ENCODE measurements at regions not wholly inside any gene's neighbourhood (a gene's known extent, or its start where the extent isn't known, plus 50 kb on each side); places are given as distances from the start of the nearest gene placed in this dataset.

- H2AFZ ChIP-seq (ENCODE audit: low read length) = no peak overlapping the region
- TF ChIP-seq TEAD4 (IDR thresholded peaks at IDR 0.05; ENCODE audit: low read depth, low read length) (no peak), NANOG (IDR thresholded peaks at IDR 0.05; ENCODE audit: insufficient read depth, low read depth, low read length, poor library complexity, severe bottlenecking) (no peak), TAF1 (IDR thresholded peaks at IDR 0.05; ENCODE audit: low read depth, low read length) (no peak), TAF7 (optimal IDR thresholded peaks at IDR 0.05; ENCODE audit: borderline replicate concordance, low read depth, low read length) (no peak), CBX5 (IDR thresholded peaks at IDR 0.05; ENCODE audit: low read depth, low read length) (no peak), SIX5 (IDR thresholded peaks at IDR 0.05; ENCODE audit: low read depth, low read length) (no peak), SRF (IDR thresholded peaks at IDR 0.05; ENCODE audit: low read depth, low read length) (no peak), FOSL1 (IDR thresholded peaks at IDR 0.05; ENCODE audit: insufficient read depth, low read depth, low read length) (no peak), E2F6 (IDR thresholded peaks at IDR 0.05) (no peak), EGR1 (IDR thresholded peaks at IDR 0.05; ENCODE audit: borderline replicate concordance, low read depth, low read length) (no peak), KDM5A (IDR thresholded peaks at IDR 0.05; ENCODE audit: low read length) (no peak), SP2 (IDR thresholded peaks at IDR 0.05; ENCODE audit: low read length) (no peak), CEBPB (IDR thresholded peaks at IDR 0.05; ENCODE audit: low read depth, low read length) (no peak), RXRA (IDR thresholded peaks at IDR 0.05; ENCODE audit: insufficient read depth, low read depth, low read length) (no peak)
These were observed 153.9 kb upstream of the GORAB start for GRCh38 chr1:170377896-170378634.

More at GRCh38 chr1:170377896-170378634, 153.9 kb upstream of the GORAB start:
- Histone ChIP-seq H3K4me2 (ENCODE audit: insufficient read depth in 1 of 2, low read depth in 2 of 2, low read length in 2 of 2) (no peak overlapping the region), H3K23me2 (ENCODE audit: low read depth, low read length) (no peaks in the 10 kb centered on the region), H2AK5ac (ENCODE audit: low read depth, low read length) (no peak overlapping the region), H2BK20ac (ENCODE audit: low read length) (no peak overlapping the region), H2BK5ac (ENCODE audit: low read depth, low read length) (no peak overlapping the region), H3K14ac (ENCODE audit: insufficient read length) (no peak overlapping the region), H3K27me3 (replicated peaks in 1 of 4; ENCODE audit: control insufficient read depth in 3 of 4, extremely low read depth in 1 of 4, insufficient read depth in 3 of 4, low read length in 3 of 4) (no peaks in the 10 kb centered on the region), H3K23ac (ENCODE audit: insufficient read length) (no peak overlapping the region), H3K36me3 (ENCODE audit: control insufficient read depth in 2 of 4, insufficient read depth in 4 of 4, low read length in 3 of 4) (no peaks in the 10 kb centered on the region), H3K9ac (replicated peaks in 1 of 4; ENCODE audit: extremely low read depth in 1 of 4, low read depth in 3 of 4, low read length in 3 of 4) (no peak overlapping the region), H4K91ac (replicated peaks; ENCODE audit: insufficient read length, low read length) (no peak overlapping the region), H3K27ac (ENCODE audit: low read depth, low read length) (no peak overlapping the region), H3K4ac (replicated peaks; ENCODE audit: insufficient read length, low read depth, low read length) (no peak overlapping the region), H4K20me1 (replicated peaks in 1 of 2; ENCODE audit: control insufficient read depth in 1 of 2, insufficient read depth in 2 of 2, low read length in 2 of 2) (no peaks in the 10 kb centered on the region), H2BK15ac (ENCODE audit: low read length) (no peak overlapping the region), H3K56ac (replicated peaks; ENCODE audit: insufficient read length, low read depth, low read length) (no peak overlapping the region), H4K5ac (ENCODE audit: insufficient read length, low read depth, low read length) (no peak overlapping the region), H4K8ac (ENCODE audit: extremely low read depth, insufficient read depth, low read length) (no peak overlapping the region), H3K4me3 (ENCODE audit: extremely low read depth in 1 of 4, insufficient read depth in 2 of 4, low read depth in 3 of 4, low read length in 4 of 4) (no peak overlapping the region), H3K9me3 (ENCODE audit: insufficient read depth in 2 of 2, low read depth in 1 of 2, low read length in 1 of 2) (no peaks in the 10 kb centered on the region), H2BK12ac (ENCODE audit: low read depth, low read length) (no peak overlapping the region), H3K18ac (ENCODE audit: extremely low read depth, low read length) (no peak overlapping the region), H3K4me1 (replicated peaks in 1 of 4; ENCODE audit: control insufficient read depth in 3 of 4, insufficient read depth in 4 of 4, low read length in 3 of 4) (peaks cover 0 to 5% (median 1%) of the 10 kb centered on the region in 4 experiments; a peak in 3 of 7 replicates), H3K79me1 (ENCODE audit: low read depth, low read length) (no peaks in the 10 kb centered on the region), H3K79me2 (ENCODE audit: control insufficient read depth in 1 of 2, insufficient read depth in 2 of 2, low read length in 2 of 2) (no peaks in the 10 kb centered on the region), H2BK120ac (replicated peaks; ENCODE audit: low read depth, low read length) (no peak overlapping the region)
- DNase-seq (ENCODE audit: low read depth in 1 of 2, low spot score in 2 of 2) = no peak
- ChIA-PET CTCF (ENCODE audit: partially characterized antibody) (no interaction called here), POLR2A (ENCODE audit: partially characterized antibody) (no interaction called here)
- WGBS, 2 experiments (ENCODE audit: extremely low coverage in 1 of 2, insufficient coverage in 1 of 2, insufficient read length in 1 of 2, insufficient replicate concordance in 2 of 2, low coverage in 1 of 2, low lambda C conversion rate in 2 of 2, missing lambda C conversion rate in 1 of 2) = 75% methylated on average over 1 of the region's 1 CpG; no CpG with 5 or more reads in 1 of the 2 experiments
- no peak for FAIRE-seq

Measured in H1 (cell line).